HG03571 (cell line): ENCODE measurements at regions not wholly inside any gene's neighbourhood (a gene's known extent, or its start where the extent isn't known, plus 50 kb on each side); places are given as distances from the start of the nearest gene placed in this dataset.
A peak's percentile ranks its signal among the peaks of the same experiment; 100 is the strongest.
"Not testable (repeated sequence)": the region's sequence is repeated elsewhere in the genome, so short reads cannot be mapped to it uniquely, and the experiment has no call there.

Source experiments
- ATAC-seq: cut with Tn5 transposase; IDR thresholded peaks from one replicate; pipeline ENCODE4 v1.9.1; 2021; ENCODE audit not compliant: unreplicated experiment

GRCh38 chr9:102202126-102202525 is 463.7 kb upstream of the GRIN3A start:
- no peak for ATAC-seq

- no peak for ATAC-seq
These were observed 447.5 kb upstream of the GRIN3A start for GRCh38 chr9:102185962-102186361.

DNA sequence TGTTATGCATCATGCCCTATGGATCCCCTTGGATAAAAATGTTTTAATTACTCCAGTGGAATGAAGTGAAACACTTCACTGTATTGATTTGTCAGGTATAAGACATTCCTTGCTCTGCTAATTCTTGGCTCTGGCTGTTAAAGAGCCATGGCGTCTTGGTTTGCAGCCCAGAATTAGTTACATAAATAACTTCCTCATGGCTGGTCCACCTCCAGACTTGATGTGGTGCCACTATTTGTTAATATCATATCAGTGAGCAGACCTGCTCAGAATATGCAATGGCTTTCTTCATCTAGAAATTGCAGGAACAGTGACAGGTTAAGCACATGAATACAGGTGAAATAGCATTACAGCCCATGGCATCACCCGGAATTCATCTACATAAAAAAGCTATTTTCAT is 446.9 kb upstream of the GRIN3A start:
- no peak for ATAC-seq

DNA sequence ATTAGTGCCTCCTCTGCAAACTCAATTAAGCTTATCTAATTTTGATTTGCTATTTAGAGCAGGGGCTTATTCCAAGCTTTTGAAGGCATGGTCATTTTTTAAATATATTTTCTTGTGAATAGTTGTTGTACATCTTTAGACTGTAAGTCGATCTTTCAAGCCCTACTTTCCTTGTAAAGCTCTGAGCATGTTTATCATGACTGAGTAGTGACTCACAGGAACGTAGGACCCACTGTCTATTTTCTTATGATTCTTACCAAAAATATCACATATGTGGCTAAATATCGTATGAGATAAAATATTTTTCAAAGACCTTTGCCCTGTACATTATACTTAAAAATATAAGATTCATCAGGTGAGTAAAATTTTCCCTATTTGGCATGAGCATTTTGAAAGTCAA is 440.4 kb upstream of the GRIN3A start:
- ATAC-seq: no peak

GRCh38 chr9:102174202-102174601 is 435.8 kb upstream of the GRIN3A start:
- not testable (repeated sequence) for ATAC-seq

- no peak for ATAC-seq
These were observed 425.8 kb upstream of the GRIN3A start for GRCh38 chr9:102164247-102164646.

- not testable (repeated sequence) for ATAC-seq
These were observed 414.6 kb upstream of the GRIN3A start for GRCh38 chr9:102153081-102153480.

DNA sequence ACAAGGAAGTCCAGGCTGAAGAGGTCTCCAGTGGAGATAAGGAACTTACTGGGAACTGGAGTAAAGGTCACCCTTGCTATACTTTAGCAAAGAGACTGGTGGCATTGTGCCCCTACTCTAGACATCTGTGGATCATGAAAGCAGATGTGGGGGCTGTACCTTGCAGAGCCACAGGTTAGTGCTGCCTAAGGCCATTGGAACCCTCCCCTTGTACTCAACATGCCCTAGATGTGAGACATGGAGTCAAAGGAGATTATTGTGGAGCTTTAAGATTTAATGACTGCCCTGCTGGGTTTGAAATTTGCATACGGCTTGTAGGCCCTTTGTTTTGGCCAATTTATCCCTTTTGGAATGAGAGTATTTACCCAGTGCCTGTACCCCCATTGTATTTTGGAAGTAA is 397.3 kb upstream of the GRIN3A start:
- ATAC-seq: no peak

DNA sequence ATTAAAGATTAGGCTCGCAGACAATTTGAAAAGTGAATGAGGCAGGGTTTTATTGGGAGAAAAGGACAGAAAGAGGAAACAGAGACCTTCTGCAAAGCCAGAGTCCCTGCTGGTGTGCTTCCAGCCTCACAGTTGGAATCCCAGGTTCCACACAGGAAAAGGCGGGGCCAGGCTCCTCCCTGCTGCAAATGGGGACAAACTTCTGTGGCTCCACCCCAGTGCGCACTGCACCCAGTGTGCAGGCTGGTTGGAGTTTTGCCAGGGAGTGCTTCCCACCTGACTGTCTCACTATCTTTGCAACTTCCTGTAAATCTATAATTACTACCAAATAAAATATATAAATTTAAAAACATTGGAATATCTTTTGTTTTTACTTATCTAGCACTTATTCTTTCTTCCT is 386.0 kb upstream of the GRIN3A start:
- ATAC-seq: no peak

DNA sequence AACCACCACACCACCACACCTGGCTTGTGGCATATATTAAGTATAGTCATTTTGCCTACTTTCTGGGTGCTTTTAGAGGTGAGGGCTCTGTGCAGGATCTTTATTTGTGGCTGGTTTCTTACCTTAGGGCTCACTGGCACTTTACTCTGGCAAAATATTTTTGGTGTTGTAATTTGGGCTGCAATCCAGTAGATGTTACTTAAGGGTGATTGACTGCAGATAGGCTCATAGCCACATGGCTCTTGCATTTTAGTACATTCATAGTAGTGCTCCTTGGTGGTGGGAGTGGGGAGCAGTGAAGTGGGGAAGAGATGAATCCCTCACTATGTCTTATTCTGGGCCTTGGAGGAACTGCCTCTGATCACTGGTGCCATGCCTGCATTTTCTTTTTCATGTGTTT is 376.1 kb upstream of the GRIN3A start:
- no peak for ATAC-seq

GRCh38 chr9:102113191-102113590 is 374.7 kb upstream of the GRIN3A start:
- ATAC-seq: no peak

GRCh38 chr9:102106439-102106838 is 368.0 kb upstream of the GRIN3A start:
- no peak for ATAC-seq

DNA sequence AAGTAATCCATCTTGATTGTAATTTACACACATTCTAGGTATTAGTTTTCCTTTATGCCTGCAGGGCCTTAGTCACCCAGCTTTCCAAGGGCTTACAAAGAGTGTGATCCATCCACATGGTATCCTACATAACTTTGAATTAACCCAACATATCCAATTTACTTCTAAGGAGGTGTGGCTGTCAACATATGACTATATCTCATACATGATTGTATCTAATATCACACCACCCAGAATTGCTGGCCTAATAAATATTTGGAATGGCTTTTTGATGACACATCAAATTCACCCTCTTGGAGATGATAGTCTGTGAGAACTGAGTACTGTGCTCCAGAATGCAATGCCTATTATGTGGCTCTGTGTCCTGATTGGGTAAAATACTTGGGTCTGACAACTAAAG is 363.3 kb upstream of the GRIN3A start:
- no peak for ATAC-seq

DNA sequence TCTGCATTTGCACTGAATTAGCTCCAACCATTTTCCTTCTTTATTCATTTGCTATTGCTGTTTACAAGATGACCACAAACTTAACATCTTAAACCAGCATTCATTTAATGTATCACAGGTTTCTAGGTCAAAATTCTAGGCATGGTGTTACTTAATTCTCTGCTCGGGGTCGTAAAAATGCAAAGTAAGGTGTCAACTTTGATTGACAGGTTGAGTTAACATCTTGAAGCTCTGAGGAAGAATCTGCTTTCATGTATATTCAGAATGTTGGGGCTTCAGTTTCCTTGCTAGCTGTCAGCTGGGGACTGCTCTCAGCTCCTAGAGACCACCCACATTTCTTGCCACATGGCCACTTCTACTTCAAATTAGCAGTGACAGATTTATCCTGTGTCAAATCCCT is 348.7 kb upstream of the GRIN3A start:
- ATAC-seq: no peak

DNA sequence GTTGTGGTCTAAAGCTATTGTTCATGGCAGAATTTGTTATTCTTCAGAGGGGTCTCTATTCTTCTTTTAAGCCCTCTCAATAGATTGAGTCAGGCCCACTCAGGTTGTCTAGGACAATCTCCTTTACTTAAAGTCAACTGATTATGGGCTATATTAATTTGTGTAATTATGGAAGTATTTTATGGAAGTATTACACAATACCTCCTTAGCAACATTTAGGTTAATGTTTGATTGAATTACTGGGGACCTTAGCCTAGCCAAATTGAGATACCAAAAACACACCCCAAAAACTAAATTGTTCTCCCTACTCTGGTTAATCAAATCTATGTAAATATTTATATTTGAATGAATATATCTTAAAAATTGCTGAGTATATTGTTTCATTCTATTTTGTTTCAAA is 347.1 kb upstream of the GRIN3A start:
- no peak for ATAC-seq

DNA sequence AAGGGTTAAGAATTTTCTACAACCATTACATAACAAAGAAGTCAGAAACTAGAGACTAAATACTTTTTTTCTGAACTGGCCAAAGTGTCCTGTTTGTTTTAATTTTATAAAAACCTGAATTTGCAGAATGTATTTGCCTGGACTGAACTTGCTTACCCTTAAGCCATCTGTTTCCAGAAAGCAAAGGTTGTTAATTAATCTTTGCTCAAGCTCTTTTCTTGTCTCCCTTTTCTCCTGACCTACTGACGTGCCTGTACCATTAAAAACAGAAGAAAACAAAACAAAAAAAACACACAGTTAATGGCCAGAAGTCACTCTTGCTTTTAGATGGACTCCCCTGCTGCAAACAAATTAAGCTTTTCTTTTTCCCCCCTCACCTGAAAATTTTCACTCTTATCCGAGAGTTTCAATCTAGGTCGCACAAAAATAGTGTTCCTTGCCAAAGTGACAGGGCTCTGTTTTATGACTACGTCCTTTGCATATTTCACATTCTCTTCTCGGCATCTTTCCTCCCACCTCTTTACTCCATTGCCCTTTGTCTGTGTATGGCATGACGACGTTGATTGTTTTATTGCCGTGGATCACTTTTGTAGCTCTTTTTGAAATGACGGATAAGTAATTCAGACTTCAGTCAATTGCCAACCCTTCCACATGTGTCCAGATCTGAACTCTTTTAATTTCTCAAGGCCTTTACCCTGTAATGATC is 333.8 kb upstream of the GRIN3A start:
- no peak for ATAC-seq

- ATAC-seq: no peak
These were observed 331.5 kb upstream of the GRIN3A start for GRCh38 chr9:102069969-102070368.

- no peak for ATAC-seq
These were observed 316.4 kb upstream of the GRIN3A start for GRCh38 chr9:102054811-102055210.

GRCh38 chr9:102049586-102050246 is 311.3 kb upstream of the GRIN3A start:
- no peak for ATAC-seq

DNA sequence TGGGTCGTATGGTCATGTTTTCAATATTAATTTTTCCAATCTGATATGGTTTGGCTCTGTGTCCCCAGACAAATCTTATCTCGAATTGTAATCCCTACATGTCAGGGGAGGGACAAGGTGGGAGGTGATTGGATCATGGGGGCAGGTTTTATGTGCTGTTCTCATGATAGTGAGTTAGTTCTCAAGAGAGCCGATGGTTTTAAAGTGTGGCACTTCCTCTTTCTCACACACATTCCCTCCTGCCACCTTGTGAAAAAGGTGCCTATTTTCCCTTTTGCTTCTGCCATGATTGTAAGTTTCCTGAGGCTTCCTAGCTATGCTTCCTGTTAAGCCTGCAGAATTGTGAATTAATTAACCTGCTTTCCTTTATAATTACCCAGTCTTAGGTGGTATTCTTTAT is 309.1 kb upstream of the GRIN3A start:
- no peak for ATAC-seq

DNA sequence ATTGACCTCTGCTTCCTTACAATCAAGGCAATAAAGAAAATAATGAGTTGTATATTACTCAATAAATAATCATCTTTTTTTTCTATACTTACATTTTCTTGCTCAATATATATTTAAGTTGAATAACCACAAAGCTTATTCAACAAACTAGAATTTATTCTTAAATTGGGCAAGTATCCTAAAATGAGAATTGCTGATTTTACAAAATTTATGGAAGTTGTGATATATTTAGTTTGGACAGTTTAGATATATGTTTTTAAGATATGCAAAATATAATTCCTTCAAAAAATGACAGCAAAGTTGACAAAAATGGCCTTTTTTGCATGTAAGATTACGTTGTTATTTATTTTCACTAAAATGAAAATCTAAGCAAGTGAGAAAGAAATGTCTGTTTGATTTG is 305.7 kb upstream of the GRIN3A start:
- no peak for ATAC-seq

DNA sequence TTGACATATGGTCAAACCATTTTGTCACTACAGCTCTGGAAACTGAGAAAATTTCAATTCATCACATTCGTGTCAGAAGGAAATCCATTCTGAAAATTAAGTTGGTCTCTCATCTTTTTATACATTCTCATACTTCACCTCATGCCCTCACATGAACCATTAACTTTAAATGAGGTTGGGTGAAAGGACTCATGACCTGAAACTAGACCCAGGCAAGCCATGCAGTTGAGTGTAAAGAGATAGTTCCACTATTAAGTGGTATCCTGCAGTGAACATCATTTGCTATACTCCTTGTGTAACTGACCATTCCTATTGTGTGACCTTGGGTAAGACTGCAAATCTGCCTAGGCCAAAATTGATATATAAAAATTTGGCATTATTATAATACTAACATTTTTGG is 299.6 kb upstream of the GRIN3A start:
- no peak for ATAC-seq

DNA sequence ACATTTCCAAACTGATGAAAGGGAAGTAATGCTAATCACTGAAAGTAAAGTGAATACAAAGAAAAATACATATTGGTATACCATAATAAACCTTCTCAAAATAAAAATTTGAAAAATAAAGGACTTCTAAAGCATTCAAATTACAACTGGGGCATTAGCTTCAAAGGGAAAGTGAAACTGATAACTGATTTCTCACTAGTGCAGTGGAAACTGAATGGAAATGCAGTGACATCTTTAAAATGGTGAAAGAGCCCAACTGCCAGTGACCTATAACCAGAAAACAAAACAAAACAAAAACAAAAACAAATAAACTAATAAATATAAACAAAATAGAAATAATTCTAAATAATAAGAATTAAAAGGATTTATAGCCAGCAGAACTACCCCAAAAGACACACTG is 297.5 kb upstream of the GRIN3A start:
- ATAC-seq: peak; percentile 59
